ENCODE measurements at regions not wholly inside any gene's neighbourhood (a gene's known extent, or its start where the extent isn't known, plus 50 kb on each side); places are given as distances from the start of the nearest gene placed in this dataset.

- no peak overlapping the region for H3K4me3 Mint-ChIP-seq (ENCODE audit: unreplicated experiment)
- intact Hi-C loops (cut with micrococcal nuclease) = loop anchor here (5.0 kb wide), 1 partner anchor 185 kb away; no protein-coding TSS in a partner anchor
- no peak for DNase-seq (ENCODE audit: unreplicated experiment)
- ChIA-PET CTCF (interaction anchor here (0.6 kb wide), 1 partner anchor 35 kb away, joined by 3 read pairs; no protein-coding TSS in a partner anchor), POLR2A (interaction anchor here (0.9 kb wide), 1 partner anchor 265 kb away, joined by 3 read pairs; no protein-coding TSS in a partner anchor)
- H3K27me3 Mint-ChIP-seq (ENCODE audit: insufficient read depth, unreplicated experiment) = no peaks in the 10 kb centered on the region
- H3K36me3 Mint-ChIP-seq (ENCODE audit: insufficient read depth, unreplicated experiment) = no peaks in the 10 kb centered on the region
- no peak overlapping the region for H3K27ac Mint-ChIP-seq (ENCODE audit: low read depth, unreplicated experiment)
- no TSS peak for BruUV-seq (replicated peaks)
- no peak for TF ChIP-seq CTCF (IDR thresholded peaks at IDR 0.05; ENCODE audit: unreplicated experiment)
- H3K9me3 Mint-ChIP-seq (ENCODE audit: unreplicated experiment) = no peaks in the 10 kb centered on the region
- H3K4me1 Mint-ChIP-seq (ENCODE audit: insufficient read depth, unreplicated experiment) = no peaks in the 10 kb centered on the region
Measured at GRCh38 chr5:38022631-38023030, 182.8 kb upstream of the GDNF start.

GRCh38 chr5:38018016-38018415 lies 178.2 kb upstream of the GDNF start:
- CTCF ChIA-PET = no interaction called here
- BruUV-seq (replicated peaks) = no TSS peak
- no peak for TF ChIP-seq CTCF (IDR thresholded peaks at IDR 0.05; ENCODE audit: unreplicated experiment)
- Mint-ChIP-seq H3K27me3 (ENCODE audit: insufficient read depth, unreplicated experiment) (no peaks in the 10 kb centered on the region), H3K27ac (ENCODE audit: low read depth, unreplicated experiment) (no peak overlapping the region), H3K36me3 (ENCODE audit: insufficient read depth, unreplicated experiment) (no peaks in the 10 kb centered on the region), H3K4me1 (ENCODE audit: insufficient read depth, unreplicated experiment) (no peaks in the 10 kb centered on the region), H3K9me3 (ENCODE audit: unreplicated experiment) (no peaks in the 10 kb centered on the region), H3K4me3 (ENCODE audit: unreplicated experiment) (no peak overlapping the region)
- intact Hi-C loops (cut with micrococcal nuclease) = no loop called here
- POLR2A ChIA-PET = no interaction called here
- DNase-seq (ENCODE audit: unreplicated experiment) = no peak

GRCh38 chr5:38013107-38013506 lies 173.3 kb upstream of the GDNF start:
- H3K27me3 Mint-ChIP-seq (ENCODE audit: insufficient read depth, unreplicated experiment) = no peaks in the 10 kb centered on the region

GRCh38 chr5:38011668-38012188 lies 171.9 kb upstream of the GDNF start:
- POLR2A ChIA-PET = interaction anchor here (0.8 kb wide), 1 partner anchor 164 kb away, joined by 4 read pairs; no protein-coding TSS in a partner anchor
- no peak for TF ChIP-seq CTCF (IDR thresholded peaks at IDR 0.05; ENCODE audit: unreplicated experiment)
- Mint-ChIP-seq H3K4me3 (ENCODE audit: unreplicated experiment) (no peak overlapping the region), H3K27me3 (ENCODE audit: insufficient read depth, unreplicated experiment) (no peaks in the 10 kb centered on the region), H3K4me1 (ENCODE audit: insufficient read depth, unreplicated experiment) (no peaks in the 10 kb centered on the region), H3K36me3 (ENCODE audit: insufficient read depth, unreplicated experiment) (no peaks in the 10 kb centered on the region), H3K9me3 (ENCODE audit: unreplicated experiment) (peaks cover 9% of the 10 kb centered on the region), H3K27ac (ENCODE audit: low read depth, unreplicated experiment) (no peak overlapping the region)
- no TSS peak for BruUV-seq (replicated peaks)
- CTCF ChIA-PET = interaction anchor here (0.5 kb wide), 1 partner anchor 30 kb away, joined by 6 read pairs; no protein-coding TSS in a partner anchor
- no peak for DNase-seq (ENCODE audit: unreplicated experiment)
- intact Hi-C loops (cut with micrococcal nuclease) = no loop called here

More at GRCh38 chr5:38013107-38013506, 173.3 kb upstream of the GDNF start:
- intact Hi-C loops (cut with micrococcal nuclease) = no loop called here
- ChIA-PET CTCF (no interaction called here), POLR2A (no interaction called here)
- no peak for DNase-seq (ENCODE audit: unreplicated experiment)
- H3K4me1 Mint-ChIP-seq (ENCODE audit: insufficient read depth, unreplicated experiment) = no peaks in the 10 kb centered on the region
- H3K9me3 Mint-ChIP-seq (ENCODE audit: unreplicated experiment) = no peaks in the 10 kb centered on the region
- no peak for TF ChIP-seq CTCF (IDR thresholded peaks at IDR 0.05; ENCODE audit: unreplicated experiment)
- no peaks in the 10 kb centered on the region for H3K36me3 Mint-ChIP-seq (ENCODE audit: insufficient read depth, unreplicated experiment)
- BruUV-seq (replicated peaks) = no TSS peak
- no peak overlapping the region for H3K4me3 Mint-ChIP-seq (ENCODE audit: unreplicated experiment)
- H3K27ac Mint-ChIP-seq (ENCODE audit: low read depth, unreplicated experiment) = no peak overlapping the region
